Keratinocyte (primary cell): ENCODE measurements at regions not wholly inside any gene's neighbourhood (a gene's known extent, or its start where the extent isn't known, plus 50 kb on each side); places are given as distances from the start of the nearest gene placed in this dataset.
"Not testable (repeated sequence)": the region's sequence is repeated elsewhere in the genome, so short reads cannot be mapped to it uniquely, and the experiment has no call there.

ENCODE experiments used
- DNase-seq: peaks from one replicate; pipeline ENCODE4 v3.0.0-alpha.2; 2011; ENCODE audit warnings: low read depth, missing footprints, low spot score
- FAIRE-seq: peaks from 2 replicates; lab custom pipeline; 2011; peaks lifted over from hg19 to GRCh38; lab: Jason Lieb, UNC
- H2AFZ ChIP-seq: 2 replicates; pipeline ENCODE4 v1.6.0; 2012; ENCODE audit warnings: low read length, control low read depth, inconsistent platforms; ENCODE audit not compliant: control insufficient read depth
- H3K27ac ChIP-seq: 2 replicates; pipeline ENCODE4 v1.5.1; 2011; ENCODE audit warnings: low read length; ENCODE audit not compliant: control insufficient read depth, insufficient read depth
- H3K27me3 ChIP-seq: 3 replicates; pipeline ENCODE4 v1.6.0; 2011; ENCODE audit warnings: low read length; ENCODE audit not compliant: control insufficient read depth, insufficient read depth; ENCODE audit errors: extremely low read depth
- H3K36me3 ChIP-seq, 2 experiments: 2 replicates in 1 of 2; 3 replicates in 1 of 2; pipeline ENCODE4 v1.5.1; 2011; ENCODE audit warnings: low read length in 2 of 2, mild to moderate bottlenecking in 1 of 2; ENCODE audit not compliant: control insufficient read depth in 2 of 2, insufficient read depth in 2 of 2; ENCODE audit errors: extremely low read depth in 1 of 2
- H3K4me1 ChIP-seq: 3 replicates; pipeline ENCODE4 v1.5.1; 2011; ENCODE audit warnings: low read length; ENCODE audit not compliant: control insufficient read depth, insufficient read depth; ENCODE audit errors: extremely low read depth
- H3K4me2 ChIP-seq: 3 replicates; pipeline ENCODE4 v1.6.0; 2011; ENCODE audit warnings: low read depth, low read length; ENCODE audit not compliant: control insufficient read depth, insufficient read depth; ENCODE audit errors: extremely low read depth
- H3K4me3 ChIP-seq, 3 experiments: fragments of 200-600 bp in 1 of 3; sonication (generic) in 1 of 3; 2 replicates in 2 of 3; 3 replicates in 1 of 3; pipeline ENCODE4 v1.5.1; 2011 to 2016; ENCODE audit warnings: low read length in 3 of 3, mild to moderate bottlenecking in 3 of 3, control low read depth in 2 of 3, inconsistent platforms in 1 of 3, low read depth in 1 of 3, mixed read lengths in 1 of 3, mixed run types in 1 of 3, moderate library complexity in 1 of 3; ENCODE audit not compliant: control insufficient read depth in 2 of 3, insufficient read depth in 2 of 3; ENCODE audit errors: extremely low read depth in 1 of 3
- H3K79me2 ChIP-seq: 2 replicates; pipeline ENCODE4 v1.6.0; 2012; ENCODE audit warnings: low read length; ENCODE audit not compliant: control insufficient read depth, insufficient read depth
- H3K9ac ChIP-seq: 3 replicates; pipeline ENCODE4 v1.6.0; 2011; ENCODE audit warnings: low read length; ENCODE audit not compliant: control insufficient read depth, insufficient read depth; ENCODE audit errors: extremely low read depth
- H3K9me1 ChIP-seq: 3 replicates; pipeline ENCODE4 v1.6.0; 2011; ENCODE audit warnings: low read length; ENCODE audit not compliant: control insufficient read depth, insufficient read depth; ENCODE audit errors: extremely low read depth
- H3K9me3 ChIP-seq: 2 replicates; pipeline ENCODE4 v1.5.1; 2012; ENCODE audit warnings: low read depth, low read length; ENCODE audit not compliant: control insufficient read depth
- H4K20me1 ChIP-seq: 3 replicates; pipeline ENCODE4 v1.6.0; 2011; ENCODE audit warnings: low read length; ENCODE audit not compliant: control insufficient read depth, insufficient read depth; ENCODE audit errors: extremely low read depth
- CTCF ChIP-seq, 3 experiments: IDR thresholded peaks in 1 of 3; conservative IDR thresholded peaks in 1 of 3; optimal IDR thresholded peaks in 1 of 3; 2 replicates in 2 of 3; 3 replicates in 1 of 3; pipeline versions ENCODE3 to v1.5.1; 2011; ENCODE audit warnings: low read length in 3 of 3, mild to moderate bottlenecking in 3 of 3, moderate library complexity in 2 of 3, control low read depth in 1 of 3, inconsistent platforms in 1 of 3; ENCODE audit not compliant: insufficient read depth in 2 of 3; ENCODE audit errors: extremely low read depth in 1 of 3
- EZH2 ChIP-seq: IDR thresholded peaks from one replicate; pipeline ENCODE4 v1.6.1; 2012; ENCODE audit warnings: inconsistent platforms, mild to moderate bottlenecking, low read length, moderate library complexity
- dilution Hi-C: fragments of 300-500 bp; cut with MboI; formaldehyde crosslinking; loops from one replicate; pipeline ENCODE4 v1.7.0; 2020; ENCODE audit warnings: low sequenced_read_pairs; ENCODE audit not compliant: extremely low pct_ligation_motif_present

GRCh38 chrX:114006664-114007063 lies 577.2 kb upstream of the HTR2C start:
- no peaks in the 10 kb centered on the region for H3K9me3 ChIP-seq
- H3K27ac ChIP-seq, result no peak overlapping the region
- no peak overlapping the region for H2AFZ ChIP-seq
- H3K9ac ChIP-seq, result no peak overlapping the region
- DNase-seq (no peak), FAIRE-seq (no peak)
- dilution Hi-C loops, result no loop called here
- H3K79me2 ChIP-seq, result no peaks in the 10 kb centered on the region
- H4K20me1 ChIP-seq, result no peaks in the 10 kb centered on the region
- no peak overlapping the region for H3K4me2 ChIP-seq
- no peaks in the 10 kb centered on the region for H3K4me1 ChIP-seq
- H3K9me1 ChIP-seq, result no peaks in the 10 kb centered on the region
- no peak for TF ChIP-seq CTCF (optimal IDR thresholded peaks at IDR 0.05 in 1 of 3, IDR thresholded peaks at IDR 0.05 in 1 of 3, conservative IDR thresholded peaks at IDR 0.05 in 1 of 3; ENCODE audit: extremely low read depth in 1 of 3, insufficient read depth in 2 of 3, low read length in 3 of 3)
- no peak for TF ChIP-seq EZH2
- no peaks in the 10 kb centered on the region for H3K27me3 ChIP-seq
- no peak overlapping the region for H3K4me3 ChIP-seq
- H3K36me3 ChIP-seq, result no peaks in the 10 kb centered on the region

GRCh38 chrX:113996781-113997180 lies 587.1 kb upstream of the HTR2C start:
- Histone ChIP-seq H3K4me1 (no peaks in the 10 kb centered on the region), H3K4me2 (no peak overlapping the region), H4K20me1 (no peaks in the 10 kb centered on the region), H3K27ac (no peak overlapping the region), H3K9ac (no peak overlapping the region), H3K27me3 (no peaks in the 10 kb centered on the region), H3K36me3 (no peaks in the 10 kb centered on the region), H3K9me3 (no peaks in the 10 kb centered on the region), H3K4me3 (no peak overlapping the region), H3K9me1 (no peaks in the 10 kb centered on the region), H2AFZ (no peak overlapping the region), H3K79me2 (no peaks in the 10 kb centered on the region)
- FAIRE-seq (no peak), DNase-seq (no peak)
- TF ChIP-seq EZH2 (no peak), CTCF (optimal IDR thresholded peaks at IDR 0.05 in 1 of 3, IDR thresholded peaks at IDR 0.05 in 1 of 3, conservative IDR thresholded peaks at IDR 0.05 in 1 of 3; ENCODE audit: extremely low read depth in 1 of 3, insufficient read depth in 2 of 3, low read length in 3 of 3) (no peak)
- dilution Hi-C loops, result no loop called here

- H3K4me1 ChIP-seq, H3K4me2 ChIP-seq, H3K9ac ChIP-seq, H4K20me1 ChIP-seq, FAIRE-seq, H2AFZ ChIP-seq, DNase-seq, H3K9me3 ChIP-seq, H3K27me3 ChIP-seq, H3K4me3 ChIP-seq, dilution Hi-C loops, H3K27ac ChIP-seq, H3K9me1 ChIP-seq, H3K79me2 ChIP-seq, H3K36me3 ChIP-seq: not testable (repeated sequence)
Measured at GRCh38 chrX:113991720-113992119, 592.2 kb upstream of the HTR2C start.

GRCh38 chrX:113990669-113991068 lies 593.2 kb upstream of the HTR2C start:
- H4K20me1 ChIP-seq, dilution Hi-C loops, FAIRE-seq, H3K27me3 ChIP-seq, DNase-seq, H2AFZ ChIP-seq, H3K4me3 ChIP-seq, H3K27ac ChIP-seq, H3K9me3 ChIP-seq, H3K4me1 ChIP-seq, H3K36me3 ChIP-seq, H3K9me1 ChIP-seq, H3K79me2 ChIP-seq, H3K4me2 ChIP-seq, H3K9ac ChIP-seq: not testable (repeated sequence)
